HG02884 (cell line): ENCODE measurements at regions not wholly inside any gene's neighbourhood (a gene's known extent, or its start where the extent isn't known, plus 50 kb on each side); places are given as distances from the start of the nearest gene placed in this dataset.

ENCODE experiments used
- ATAC-seq: cut with Tn5 transposase; IDR thresholded peaks from one replicate; pipeline ENCODE4 v1.9.1; 2021; ENCODE audit warnings: mild to moderate bottlenecking, moderate library complexity; ENCODE audit not compliant: unreplicated experiment

GRCh38 chr5:68161156-68161555 lies 54.4 kb upstream of the PIK3R1 start:
- ATAC-seq: no peak

- no peak for ATAC-seq
Measured at GRCh38 chr5:68159224-68159951, 56.2 kb upstream of the PIK3R1 start.

GRCh38 chr5:68155940-68156339 lies 59.6 kb upstream of the PIK3R1 start:
- no peak for ATAC-seq

- no peak for ATAC-seq
Measured at GRCh38 chr5:68154119-68154857, 61.3 kb upstream of the PIK3R1 start.

GRCh38 chr5:68151812-68152211 lies 63.7 kb upstream of the PIK3R1 start:
- ATAC-seq: no peak

- ATAC-seq: no peak
Measured at GRCh38 chr5:68149189-68149588, 66.4 kb upstream of the PIK3R1 start.

GRCh38 chr5:68148096-68148495 lies 67.5 kb upstream of the PIK3R1 start:
- peak; percentile 51 for ATAC-seq

GRCh38 chr5:68147659-68148058 lies 67.9 kb upstream of the PIK3R1 start:
- ATAC-seq: no peak

- peak; percentile 33 for ATAC-seq
Measured at GRCh38 chr5:68141494-68141893, 74.1 kb upstream of the PIK3R1 start.

- ATAC-seq: peak; percentile 41
Measured at GRCh38 chr5:68140763-68141162, 74.8 kb upstream of the PIK3R1 start.

- ATAC-seq: no peak
Measured at GRCh38 chr5:68139611-68140441, 75.7 kb upstream of the PIK3R1 start.

- no peak for ATAC-seq
Measured at GRCh38 chr5:68137511-68138140, 77.9 kb upstream of the PIK3R1 start.

GRCh38 chr5:68134669-68135313 lies 80.8 kb upstream of the PIK3R1 start:
- ATAC-seq: no peak

- ATAC-seq: no peak
Measured at GRCh38 chr5:68134033-68134668, 81.4 kb upstream of the PIK3R1 start.

GRCh38 chr5:68130253-68130652 lies 85.3 kb upstream of the PIK3R1 start:
- no peak for ATAC-seq

- no peak for ATAC-seq
Measured at GRCh38 chr5:68129364-68129763, 86.2 kb upstream of the PIK3R1 start.

- ATAC-seq: no peak
Measured at GRCh38 chr5:68126886-68127285, 88.7 kb upstream of the PIK3R1 start.

- ATAC-seq: no peak
Measured at GRCh38 chr5:68122439-68123328, 92.9 kb upstream of the PIK3R1 start.

- ATAC-seq: no peak
Measured at GRCh38 chr5:68116868-68117411, 98.6 kb upstream of the PIK3R1 start.
